ENCODE measurements at regions not wholly inside any gene's neighbourhood (a gene's known extent, or its start where the extent isn't known, plus 50 kb on each side); places are given as distances from the start of the nearest gene placed in this dataset.

DNA sequence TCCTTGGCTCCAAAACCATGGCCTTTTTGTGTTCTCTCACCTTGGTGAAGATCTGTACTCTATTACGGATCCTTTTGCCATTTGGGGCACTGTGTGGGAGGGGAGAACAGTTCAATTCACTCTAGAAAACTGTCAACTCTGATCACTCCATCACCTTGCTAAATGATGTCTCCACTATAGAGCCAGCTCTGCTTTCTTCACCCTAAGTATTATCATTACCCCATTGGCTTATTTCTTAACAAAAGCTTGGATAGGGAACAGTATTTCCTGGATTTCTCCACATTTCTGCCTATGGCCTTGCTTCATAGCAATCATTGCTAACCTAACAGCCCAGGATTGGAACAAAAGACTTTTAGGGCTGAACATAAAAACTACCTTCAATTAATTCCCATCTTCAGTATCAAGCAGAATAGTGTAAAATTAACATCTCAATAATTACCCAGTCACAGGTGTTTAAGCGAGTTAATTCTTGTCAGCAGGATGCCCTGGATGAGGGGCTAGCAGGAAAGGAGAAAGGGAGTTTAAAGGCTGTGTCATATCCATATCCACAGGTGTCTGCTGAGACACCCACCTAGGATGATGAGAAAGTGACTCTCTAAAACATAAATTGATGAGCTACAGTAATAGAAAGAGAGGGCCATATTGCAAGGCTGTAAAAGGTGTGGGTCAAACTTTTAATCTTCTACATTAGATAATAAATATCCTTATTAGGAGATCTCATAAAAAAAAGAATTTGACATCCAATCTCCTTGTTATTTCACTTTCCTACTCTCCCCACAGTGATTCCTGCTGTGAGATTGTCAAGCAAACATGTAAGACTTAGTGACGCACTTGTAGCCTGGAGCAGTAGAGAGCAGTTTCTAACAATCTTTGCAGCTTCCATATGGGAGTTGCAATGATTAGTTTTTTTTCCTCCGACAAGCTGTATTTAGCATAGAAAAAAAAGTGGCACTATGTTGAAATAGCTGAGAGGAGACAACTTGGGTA is 589.5 kb upstream of the NXPH2 start:
- intact Hi-C loops (cut with micrococcal nuclease), result no loop called here
- peaks cover 12% of the 10 kb centered on the region for H3K27me3 Mint-ChIP-seq (ENCODE audit: insufficient read depth, unreplicated experiment)
- no peak overlapping the region for H3K27ac Mint-ChIP-seq (ENCODE audit: low read depth, unreplicated experiment)

DNA sequence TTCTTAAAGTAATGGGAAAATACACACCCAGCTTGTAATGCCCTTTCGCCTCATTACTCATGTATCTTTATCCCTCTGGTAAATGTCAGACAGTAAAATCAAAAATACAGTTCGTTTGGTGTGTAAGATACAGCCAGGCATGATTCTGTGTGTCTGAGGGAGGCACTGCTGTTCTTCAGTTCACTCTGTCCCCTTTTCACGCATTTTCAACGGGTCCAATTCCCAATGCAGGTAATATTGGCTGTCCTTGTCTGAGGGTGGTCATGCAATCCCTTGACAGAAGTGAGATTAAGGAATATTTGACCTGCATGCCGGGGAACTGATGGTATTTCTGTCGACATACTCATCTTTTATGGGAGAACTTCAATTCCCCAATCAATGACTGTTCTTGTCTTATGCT is 587.2 kb upstream of the NXPH2 start:
- no TSS peak for BruUV-seq (replicated peaks)
- Mint-ChIP-seq H3K36me3 (ENCODE audit: insufficient read depth, unreplicated experiment) (no peaks in the 10 kb centered on the region), H3K27ac (ENCODE audit: low read depth, unreplicated experiment) (no peak overlapping the region), H3K4me1 (ENCODE audit: insufficient read depth, unreplicated experiment) (no peaks in the 10 kb centered on the region), H3K4me3 (ENCODE audit: unreplicated experiment) (no peak overlapping the region), H3K27me3 (ENCODE audit: insufficient read depth, unreplicated experiment) (peaks cover 12% of the 10 kb centered on the region), H3K9me3 (ENCODE audit: unreplicated experiment) (peaks cover 22% of the 10 kb centered on the region)
- ChIA-PET CTCF (no interaction called here), POLR2A (no interaction called here)
- intact Hi-C loops (cut with micrococcal nuclease), result no loop called here
- TF ChIP-seq, protein P1, sequence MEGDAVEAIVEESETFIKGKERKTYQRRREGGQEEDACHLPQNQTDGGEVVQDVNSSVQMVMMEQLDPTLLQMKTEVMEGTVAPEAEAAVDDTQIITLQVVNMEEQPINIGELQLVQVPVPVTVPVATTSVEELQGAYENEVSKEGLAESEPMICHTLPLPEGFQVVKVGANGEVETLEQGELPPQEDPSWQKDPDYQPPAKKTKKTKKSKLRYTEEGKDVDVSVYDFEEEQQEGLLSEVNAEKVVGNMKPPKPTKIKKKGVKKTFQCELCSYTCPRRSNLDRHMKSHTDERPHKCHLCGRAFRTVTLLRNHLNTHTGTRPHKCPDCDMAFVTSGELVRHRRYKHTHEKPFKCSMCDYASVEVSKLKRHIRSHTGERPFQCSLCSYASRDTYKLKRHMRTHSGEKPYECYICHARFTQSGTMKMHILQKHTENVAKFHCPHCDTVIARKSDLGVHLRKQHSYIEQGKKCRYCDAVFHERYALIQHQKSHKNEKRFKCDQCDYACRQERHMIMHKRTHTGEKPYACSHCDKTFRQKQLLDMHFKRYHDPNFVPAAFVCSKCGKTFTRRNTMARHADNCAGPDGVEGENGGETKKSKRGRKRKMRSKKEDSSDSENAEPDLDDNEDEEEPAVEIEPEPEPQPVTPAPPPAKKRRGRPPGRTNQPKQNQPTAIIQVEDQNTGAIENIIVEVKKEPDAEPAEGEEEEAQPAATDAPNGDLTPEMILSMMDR (IDR thresholded peaks at IDR 0.05; ENCODE audit: unreplicated experiment), result no peak
- no peak for DNase-seq (ENCODE audit: unreplicated experiment)

More for the DNA sequence above, 589.5 kb upstream of the NXPH2 start:
- Mint-ChIP-seq H3K9me3 (ENCODE audit: unreplicated experiment) (peaks cover 13% of the 10 kb centered on the region), H3K4me1 (ENCODE audit: insufficient read depth, unreplicated experiment) (no peaks in the 10 kb centered on the region), H3K36me3 (ENCODE audit: insufficient read depth, unreplicated experiment) (no peaks in the 10 kb centered on the region), H3K4me3 (ENCODE audit: unreplicated experiment) (no peak overlapping the region)
- DNase-seq (ENCODE audit: unreplicated experiment), result no peak
- ChIA-PET POLR2A (no interaction called here), CTCF (no interaction called here)
- no TSS peak for BruUV-seq (replicated peaks)
- TF ChIP-seq, protein P1 (IDR thresholded peaks at IDR 0.05; ENCODE audit: unreplicated experiment), result no peak

DNA sequence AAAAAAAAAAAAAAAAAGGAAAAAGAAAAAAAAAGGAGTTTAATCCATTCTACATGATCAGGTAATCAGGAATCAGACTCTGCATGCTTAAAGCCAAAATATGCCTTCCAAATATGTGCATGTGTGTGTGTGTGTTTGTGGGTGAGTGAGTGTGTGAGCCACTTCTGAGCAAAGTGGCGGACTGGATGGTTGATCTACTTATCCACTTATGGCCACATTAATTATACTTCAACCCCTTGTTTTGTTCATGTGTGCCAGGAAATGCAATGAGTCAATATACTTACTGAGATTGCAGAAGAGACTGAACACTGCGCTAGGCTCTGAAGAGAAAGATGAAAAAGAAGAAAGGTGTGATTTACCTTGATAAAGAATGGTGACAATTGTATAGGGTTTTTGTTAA is 586.5 kb upstream of the NXPH2 start:
- BruUV-seq (replicated peaks), result no TSS peak
- H3K4me1 Mint-ChIP-seq (ENCODE audit: insufficient read depth, unreplicated experiment), result no peaks in the 10 kb centered on the region
- ChIA-PET CTCF (no interaction called here), POLR2A (no interaction called here)
- no peaks in the 10 kb centered on the region for H3K36me3 Mint-ChIP-seq (ENCODE audit: insufficient read depth, unreplicated experiment)
- TF ChIP-seq, protein P1 (IDR thresholded peaks at IDR 0.05; ENCODE audit: unreplicated experiment), result no peak
- H3K27me3 Mint-ChIP-seq (ENCODE audit: insufficient read depth, unreplicated experiment), result peaks cover 12% of the 10 kb centered on the region
- H3K27ac Mint-ChIP-seq (ENCODE audit: low read depth, unreplicated experiment), result no peak overlapping the region
- H3K4me3 Mint-ChIP-seq (ENCODE audit: unreplicated experiment), result no peak overlapping the region
- intact Hi-C loops (cut with micrococcal nuclease), result no loop called here
- peaks cover 22% of the 10 kb centered on the region for H3K9me3 Mint-ChIP-seq (ENCODE audit: unreplicated experiment)
- DNase-seq (ENCODE audit: unreplicated experiment), result no peak

DNA sequence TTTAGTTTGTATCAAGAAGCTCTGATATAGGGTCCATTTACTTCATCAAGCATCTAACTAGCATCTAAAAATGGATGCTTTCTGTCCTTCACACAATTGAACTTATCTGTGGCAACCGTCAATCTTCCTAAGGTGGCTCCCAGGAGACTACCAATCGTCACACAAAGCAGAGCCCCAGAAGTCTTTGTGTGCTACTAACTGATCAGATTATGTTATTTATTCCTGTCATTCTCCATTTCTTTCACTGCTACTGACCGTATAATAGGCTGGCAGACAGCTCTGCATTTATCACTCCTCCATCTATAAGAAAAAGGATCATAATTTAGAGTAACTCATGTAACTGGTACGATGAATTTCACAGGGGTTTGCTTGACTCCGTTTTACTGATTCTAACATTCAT is 585.0 kb upstream of the NXPH2 start:
- DNase-seq (ENCODE audit: unreplicated experiment), result no peak
- ChIA-PET CTCF (no interaction called here), POLR2A (no interaction called here)
- Mint-ChIP-seq H3K9me3 (ENCODE audit: unreplicated experiment) (peaks cover 18% of the 10 kb centered on the region), H3K27me3 (ENCODE audit: insufficient read depth, unreplicated experiment) (peaks cover 12% of the 10 kb centered on the region), H3K27ac (ENCODE audit: low read depth, unreplicated experiment) (no peak overlapping the region), H3K4me1 (ENCODE audit: insufficient read depth, unreplicated experiment) (no peaks in the 10 kb centered on the region), H3K36me3 (ENCODE audit: insufficient read depth, unreplicated experiment) (no peaks in the 10 kb centered on the region), H3K4me3 (ENCODE audit: unreplicated experiment) (no peak overlapping the region)
- TF ChIP-seq, protein P1 (IDR thresholded peaks at IDR 0.05; ENCODE audit: unreplicated experiment), result no peak
- BruUV-seq (replicated peaks), result no TSS peak
- intact Hi-C loops (cut with micrococcal nuclease), result no loop called here

Measured in MCF 10A (cell line).